ENCODE measurements at regions not wholly inside any gene's neighbourhood (a gene's known extent, or its start where the extent isn't known, plus 50 kb on each side); places are given as distances from the start of the nearest gene placed in this dataset.

DNA sequence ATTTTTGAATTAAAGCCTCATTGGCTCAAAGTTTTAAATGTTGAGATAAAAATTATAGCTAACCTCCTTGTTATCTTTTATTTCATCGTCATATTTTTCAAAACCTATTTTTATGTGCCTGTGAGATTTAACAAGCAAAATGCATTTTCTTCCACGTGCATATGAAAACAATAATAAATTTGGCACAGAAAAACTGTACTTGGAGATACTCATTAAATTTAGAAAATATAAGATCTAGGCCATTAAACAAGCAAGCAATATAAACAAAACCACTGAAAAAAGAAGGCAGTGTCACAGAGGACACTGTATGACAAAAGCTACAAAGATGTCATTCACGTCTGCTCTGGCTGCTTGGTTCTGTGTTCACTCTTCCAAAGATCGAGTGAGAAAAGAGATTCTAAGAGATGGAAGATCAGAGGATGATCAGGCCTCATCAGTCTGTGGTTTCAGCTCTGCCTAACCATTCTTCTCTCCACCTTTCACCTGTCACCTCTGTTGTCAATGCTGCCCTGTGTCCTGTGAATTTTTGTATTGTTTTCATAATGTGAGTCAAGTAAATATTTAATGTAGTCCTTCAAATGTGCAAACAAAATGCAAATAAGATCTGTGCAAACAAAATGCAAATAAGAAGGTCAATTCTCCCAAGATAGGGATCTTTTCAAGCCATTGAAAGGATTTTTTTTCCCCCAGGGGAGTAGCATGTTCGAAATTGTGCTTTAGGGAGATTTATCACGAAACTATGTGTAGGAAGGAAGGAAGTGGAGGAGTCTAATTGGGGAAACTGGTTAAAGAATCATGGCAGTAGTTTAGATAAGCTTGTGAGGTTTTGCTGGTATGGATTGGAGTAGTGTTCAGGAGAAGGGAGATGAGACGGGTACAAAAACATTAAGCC lies 138.7 kb upstream of the RBMS1 start:
- H3K27me3 ChIP-seq = no peaks in the 10 kb centered on the region
- H3K36me3 ChIP-seq = no peaks in the 10 kb centered on the region
- H3K4me2 ChIP-seq = peak overlapping the region; percentile 38 to 79 (median 59)
- H3K9ac ChIP-seq = no peak overlapping the region
- H4K20me1 ChIP-seq = no peaks in the 10 kb centered on the region
- H3K27ac ChIP-seq = no peak overlapping the region
- 0 out of 20 replicates have a peak overlapping the region, but pooled peaks of 1 of the 10 experiments have one; percentile 5 for H3K4me3 ChIP-seq
- peaks cover 0 to 17% (median 6%) of the 10 kb centered on the region in 11 experiments; a peak in 13 of 22 replicates for H3K9me3 ChIP-seq (replicated peaks in 1 of 11)
- no peak for TF ChIP-seq Cebpa-rat (IDR thresholded peaks at IDR 0.05)
- H3K4me1 ChIP-seq = peaks cover 10 to 26% (median 17%) of the 10 kb centered on the region in 10 experiments

DNA sequence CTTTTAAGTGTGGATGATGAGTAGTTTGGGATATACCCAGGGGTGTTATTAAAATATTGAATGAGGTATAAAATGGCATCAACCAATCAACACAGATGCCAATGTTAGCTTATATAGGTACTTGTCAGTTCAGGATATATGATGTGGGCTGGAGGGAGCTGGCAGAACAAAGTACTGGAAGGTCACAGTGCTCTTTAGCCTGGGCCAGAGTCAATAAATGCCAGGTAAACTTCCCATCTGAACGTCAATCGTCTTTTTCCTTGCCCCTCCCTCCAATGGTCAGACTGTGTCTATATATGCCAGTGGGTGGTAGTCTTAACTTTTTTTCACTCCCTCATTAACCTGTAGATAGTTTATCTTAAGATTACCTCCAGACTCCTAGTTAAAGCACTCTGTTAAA lies 140.8 kb upstream of the RBMS1 start:
- Histone ChIP-seq H4K20me1 (no peaks in the 10 kb centered on the region), H3K4me3 (no peak overlapping the region), H3K27ac (no peak overlapping the region), H3K27me3 (no peaks in the 10 kb centered on the region), H3K9ac (no peak overlapping the region), H3K9me3 (replicated peaks in 1 of 11) (peaks cover 15 to 27% (median 23%) of the 10 kb centered on the region in 11 experiments), H3K4me2 (no peak overlapping the region), H3K4me1 (peaks cover 10 to 26% (median 17%) of the 10 kb centered on the region in 10 experiments), H3K36me3 (no peaks in the 10 kb centered on the region)
- no peak for TF ChIP-seq Cebpa-rat (IDR thresholded peaks at IDR 0.05)

- no peak overlapping the region for H3K4me3 ChIP-seq
- H4K20me1 ChIP-seq = no peaks in the 10 kb centered on the region
- no peak for TF ChIP-seq Cebpa-rat (IDR thresholded peaks at IDR 0.05)
- no peaks in the 10 kb centered on the region for H3K27me3 ChIP-seq
- peaks cover 25 to 38% (median 34%) of the 10 kb centered on the region in 11 experiments for H3K9me3 ChIP-seq (replicated peaks in 1 of 11)
- H3K36me3 ChIP-seq = no peaks in the 10 kb centered on the region
- peaks cover 10 to 25% (median 17%) of the 10 kb centered on the region in 10 experiments for H3K4me1 ChIP-seq
- no peak overlapping the region for H3K27ac ChIP-seq
- H3K9ac ChIP-seq = no peak overlapping the region
- 0 out of 22 replicates have a peak overlapping the region, but pooled peaks of 1 of the 11 experiments have one; percentile 9 for H3K4me2 ChIP-seq
These were observed 141.9 kb upstream of the RBMS1 start for GRCh38 chr2:160635488-160635887.

GRCh38 chr2:160639472-160639871 lies 145.9 kb upstream of the RBMS1 start:
- no peak for TF ChIP-seq Cebpa-rat (IDR thresholded peaks at IDR 0.05)
- Histone ChIP-seq H3K4me1 (peaks cover 0 to 5% (median 0%) of the 10 kb centered on the region in 10 experiments; a peak in 1 of 20 replicates), H3K9me3 (replicated peaks in 1 of 11) (peaks cover 25 to 50% (median 40%) of the 10 kb centered on the region in 11 experiments)

GRCh38 chr2:160646684-160647444 lies 153.3 kb upstream of the RBMS1 start:
- Histone ChIP-seq H3K9ac (no peak overlapping the region), H3K27ac (no peak overlapping the region)

More at GRCh38 chr2:160639472-160639871, 145.9 kb upstream of the RBMS1 start:
- Histone ChIP-seq H4K20me1 (no peaks in the 10 kb centered on the region), H3K4me3 (no peak overlapping the region), H3K4me2 (no peak overlapping the region), H3K36me3 (no peaks in the 10 kb centered on the region), H3K27me3 (no peaks in the 10 kb centered on the region), H3K27ac (no peak overlapping the region), H3K9ac (no peak overlapping the region)

GRCh38 chr2:160647967-160648685 lies 154.5 kb upstream of the RBMS1 start:
- H3K9ac ChIP-seq = no peak overlapping the region
- H3K4me3 ChIP-seq = no peak overlapping the region
- H3K27ac ChIP-seq = no peak overlapping the region
- no peaks in the 10 kb centered on the region for H3K27me3 ChIP-seq
- H3K36me3 ChIP-seq = no peaks in the 10 kb centered on the region
- peaks cover 0 to 19% (median 0%) of the 10 kb centered on the region in 11 experiments; a peak in 8 of 22 replicates for H3K9me3 ChIP-seq (replicated peaks in 1 of 11)
- no peaks in the 10 kb centered on the region for H4K20me1 ChIP-seq
- no peak overlapping the region for H3K4me2 ChIP-seq
- TF ChIP-seq Cebpa-rat (IDR thresholded peaks at IDR 0.05) = no peak
- peaks cover 16 to 37% (median 29%) of the 10 kb centered on the region in 10 experiments for H3K4me1 ChIP-seq

More at GRCh38 chr2:160646684-160647444, 153.3 kb upstream of the RBMS1 start:
- no peak overlapping the region for H3K4me2 ChIP-seq
- TF ChIP-seq Cebpa-rat (IDR thresholded peaks at IDR 0.05) = no peak
- H3K27me3 ChIP-seq = no peaks in the 10 kb centered on the region
- H4K20me1 ChIP-seq = no peaks in the 10 kb centered on the region
- no peak overlapping the region for H3K4me3 ChIP-seq
- peaks cover 6 to 24% (median 17%) of the 10 kb centered on the region in 10 experiments for H3K4me1 ChIP-seq
- H3K9me3 ChIP-seq (replicated peaks in 1 of 11) = peaks cover 0 to 19% (median 0%) of the 10 kb centered on the region in 11 experiments; a peak in 9 of 22 replicates
- H3K36me3 ChIP-seq = no peaks in the 10 kb centered on the region

DNA sequence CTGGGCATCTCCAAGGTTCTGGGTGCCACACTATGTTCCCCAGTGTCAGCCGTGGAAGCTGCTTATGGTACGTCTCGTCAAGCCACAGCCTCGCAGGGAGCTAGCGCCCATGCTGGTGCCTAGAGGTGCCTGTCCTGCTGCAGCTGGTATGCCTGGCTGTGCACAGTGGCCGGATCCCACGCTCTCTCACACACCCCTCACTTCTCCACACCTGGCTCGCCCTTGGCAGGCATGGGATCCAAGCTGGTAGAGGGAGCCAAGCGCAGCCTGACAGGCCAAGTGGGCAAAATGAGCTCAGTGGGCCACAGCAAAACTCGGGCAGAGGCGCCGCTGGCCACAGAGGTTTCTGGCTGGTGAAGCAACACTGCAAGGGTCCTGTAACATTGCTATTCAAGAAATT lies 156.1 kb upstream of the RBMS1 start:
- Histone ChIP-seq H3K9ac (no peak overlapping the region), H4K20me1 (no peaks in the 10 kb centered on the region), H3K9me3 (replicated peaks in 1 of 11) (peaks cover 0 to 19% (median 0%) of the 10 kb centered on the region in 11 experiments; a peak in 8 of 22 replicates), H3K4me2 (peak overlapping the region in 3 of 11 experiments; percentile 39 to 72 (median 68); a peak in 4 of 22 replicates), H3K4me1 (peaks cover 16 to 40% (median 31%) of the 10 kb centered on the region in 10 experiments), H3K36me3 (no peaks in the 10 kb centered on the region), H3K4me3 (no peak overlapping the region), H3K27me3 (no peaks in the 10 kb centered on the region), H3K27ac (peak overlapping the region in 4 of 11 experiments; percentile 21 to 73 (median 58); a peak in 4 of 22 replicates)
- TF ChIP-seq Cebpa-rat (IDR thresholded peaks at IDR 0.05) = no peak

Measured in BLaER1 treated with 17β-estradiol and CSF1 and Interleukin-3, amounts not matched to agents 10 nM and 100 nM (cell line).